ENCODE measurements at regions not wholly inside any gene's neighbourhood (a gene's known extent, or its start where the extent isn't known, plus 50 kb on each side); places are given as distances from the start of the nearest gene placed in this dataset.

DNA sequence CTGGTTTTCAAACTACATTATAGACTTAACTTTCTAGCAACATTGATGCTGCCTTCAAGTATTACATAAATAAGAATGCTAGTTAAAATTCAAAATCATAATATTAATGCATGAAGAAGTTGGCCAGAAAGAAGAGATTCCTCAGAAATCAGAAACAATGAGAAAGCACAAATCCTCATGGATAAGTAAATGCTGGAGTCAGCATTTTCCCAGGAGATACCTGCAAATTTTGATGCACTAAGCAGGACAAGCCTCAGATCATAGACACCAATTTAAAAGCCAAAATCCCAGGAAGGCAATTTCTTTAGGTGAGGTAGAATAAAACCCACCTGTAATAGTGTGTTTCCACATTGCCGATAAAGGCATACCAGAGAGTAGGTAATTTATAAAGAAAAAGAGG, 305.2 kb upstream of the TBX18 start:
- TF ChIP-seq, protein P1, sequence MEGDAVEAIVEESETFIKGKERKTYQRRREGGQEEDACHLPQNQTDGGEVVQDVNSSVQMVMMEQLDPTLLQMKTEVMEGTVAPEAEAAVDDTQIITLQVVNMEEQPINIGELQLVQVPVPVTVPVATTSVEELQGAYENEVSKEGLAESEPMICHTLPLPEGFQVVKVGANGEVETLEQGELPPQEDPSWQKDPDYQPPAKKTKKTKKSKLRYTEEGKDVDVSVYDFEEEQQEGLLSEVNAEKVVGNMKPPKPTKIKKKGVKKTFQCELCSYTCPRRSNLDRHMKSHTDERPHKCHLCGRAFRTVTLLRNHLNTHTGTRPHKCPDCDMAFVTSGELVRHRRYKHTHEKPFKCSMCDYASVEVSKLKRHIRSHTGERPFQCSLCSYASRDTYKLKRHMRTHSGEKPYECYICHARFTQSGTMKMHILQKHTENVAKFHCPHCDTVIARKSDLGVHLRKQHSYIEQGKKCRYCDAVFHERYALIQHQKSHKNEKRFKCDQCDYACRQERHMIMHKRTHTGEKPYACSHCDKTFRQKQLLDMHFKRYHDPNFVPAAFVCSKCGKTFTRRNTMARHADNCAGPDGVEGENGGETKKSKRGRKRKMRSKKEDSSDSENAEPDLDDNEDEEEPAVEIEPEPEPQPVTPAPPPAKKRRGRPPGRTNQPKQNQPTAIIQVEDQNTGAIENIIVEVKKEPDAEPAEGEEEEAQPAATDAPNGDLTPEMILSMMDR (IDR thresholded peaks at IDR 0.05): no peak
- no peak for TF ChIP-seq SP1 (CRISPR knock-in tag; conservative IDR thresholded peaks at IDR 0.05)

All from WTC11 (cell line).